ENCODE measurements at regions not wholly inside any gene's neighbourhood (a gene's known extent, or its start where the extent isn't known, plus 50 kb on each side); places are given as distances from the start of the nearest gene placed in this dataset.

GRCh38 chr11:112826026-112826425 lies 135.2 kb upstream of the NCAM1 start:
- no peaks in the 10 kb centered on the region for H3K36me3 ChIP-seq
- TF ChIP-seq CTCF (IDR thresholded peaks at IDR 0.05): no peak
- H3K4me3 ChIP-seq: no peak overlapping the region
- ATAC-seq (ENCODE audit: insufficient number of reproducible peaks, low FRiP score, low read depth) (no peak), DNase-seq (ENCODE audit: low spot score) (no peak)
- no peaks in the 10 kb centered on the region for H3K27me3 ChIP-seq (replicated peaks; ENCODE audit: insufficient read depth)
- no peaks in the 10 kb centered on the region for H3K9me3 ChIP-seq
- no peaks in the 10 kb centered on the region for H3K4me1 ChIP-seq (ENCODE audit: control insufficient read depth in 1 of 2, low read depth in 2 of 2)
- no peak overlapping the region for H3K27ac ChIP-seq

GRCh38 chr11:112826788-112827187 lies 134.4 kb upstream of the NCAM1 start:
- H3K27me3 ChIP-seq (replicated peaks; ENCODE audit: insufficient read depth): no peaks in the 10 kb centered on the region

GRCh38 chr11:112828421-112828820 lies 132.8 kb upstream of the NCAM1 start:
- no peak for TF ChIP-seq CTCF (IDR thresholded peaks at IDR 0.05)
- ATAC-seq (ENCODE audit: insufficient number of reproducible peaks, low FRiP score, low read depth) (no peak), DNase-seq (ENCODE audit: low spot score) (no peak)
- no peak overlapping the region for H3K4me3 ChIP-seq
- no peak overlapping the region for H3K27ac ChIP-seq
- H3K4me1 ChIP-seq (ENCODE audit: control insufficient read depth in 1 of 2, low read depth in 2 of 2): no peaks in the 10 kb centered on the region
- no peaks in the 10 kb centered on the region for H3K9me3 ChIP-seq
- no peaks in the 10 kb centered on the region for H3K27me3 ChIP-seq (replicated peaks; ENCODE audit: insufficient read depth)
- H3K36me3 ChIP-seq: no peaks in the 10 kb centered on the region

More at GRCh38 chr11:112826788-112827187, 134.4 kb upstream of the NCAM1 start:
- ATAC-seq (ENCODE audit: insufficient number of reproducible peaks, low FRiP score, low read depth) (no peak), DNase-seq (ENCODE audit: low spot score) (no peak)
- Histone ChIP-seq H3K36me3 (no peaks in the 10 kb centered on the region), H3K4me3 (no peak overlapping the region), H3K4me1 (ENCODE audit: control insufficient read depth in 1 of 2, low read depth in 2 of 2) (no peaks in the 10 kb centered on the region), H3K9me3 (no peaks in the 10 kb centered on the region), H3K27ac (no peak overlapping the region)
- no peak for TF ChIP-seq CTCF (IDR thresholded peaks at IDR 0.05)

GRCh38 chr11:112829971-112830654 lies 131.1 kb upstream of the NCAM1 start:
- Histone ChIP-seq H3K36me3 (no peaks in the 10 kb centered on the region), H3K9me3 (no peaks in the 10 kb centered on the region), H3K27ac (no peak overlapping the region), H3K27me3 (replicated peaks; ENCODE audit: insufficient read depth) (no peaks in the 10 kb centered on the region), H3K4me3 (no peak overlapping the region), H3K4me1 (ENCODE audit: control insufficient read depth in 1 of 2, low read depth in 2 of 2) (peaks cover 0 to 11% of the 10 kb centered on the region in 2 donors)
- DNase-seq (ENCODE audit: low spot score) (no peak), ATAC-seq (ENCODE audit: insufficient number of reproducible peaks, low FRiP score, low read depth) (no peak)
- TF ChIP-seq CTCF (IDR thresholded peaks at IDR 0.05): no peak

GRCh38 chr11:112831041-112831440 lies 130.2 kb upstream of the NCAM1 start:
- no peak for ATAC-seq (ENCODE audit: insufficient number of reproducible peaks, low FRiP score, low read depth)
- Histone ChIP-seq H3K4me1 (ENCODE audit: control insufficient read depth in 1 of 2, low read depth in 2 of 2) (peaks cover 0 to 11% of the 10 kb centered on the region in 2 donors), H3K27ac (no peak overlapping the region), H3K4me3 (no peak overlapping the region), H3K9me3 (no peaks in the 10 kb centered on the region), H3K27me3 (replicated peaks; ENCODE audit: insufficient read depth) (no peaks in the 10 kb centered on the region), H3K36me3 (no peaks in the 10 kb centered on the region)
- DNase-seq (ENCODE audit: low spot score): no peak
- no peak for TF ChIP-seq CTCF (IDR thresholded peaks at IDR 0.05)
